ENCODE measurements at regions not wholly inside any gene's neighbourhood (a gene's known extent, or its start where the extent isn't known, plus 50 kb on each side); places are given as distances from the start of the nearest gene placed in this dataset.
A peak's percentile ranks its signal among the peaks of the same experiment; 100 is the strongest.

DNA sequence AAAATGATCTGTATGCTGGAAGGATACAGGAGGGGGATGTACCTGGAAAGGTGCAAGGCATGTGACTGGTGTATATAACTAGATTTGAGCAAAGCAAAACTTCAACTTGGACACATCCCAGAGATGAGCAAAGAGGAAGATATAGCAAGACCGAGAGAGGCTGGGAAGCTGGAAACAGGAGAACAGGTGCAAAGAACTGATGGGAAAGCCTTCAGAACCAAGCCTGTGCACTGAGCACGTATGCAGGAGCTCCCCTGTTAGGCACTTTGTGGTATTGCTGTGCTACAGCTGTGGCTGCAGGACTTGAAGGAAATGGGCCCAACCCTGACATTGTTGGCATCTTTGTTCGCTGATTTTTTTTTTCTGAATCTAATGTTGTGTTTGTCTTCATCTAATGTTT lies 120.7 kb upstream of the PWP1 start:
- ChIA-PET CTCF (no interaction called here), POLR2A (no interaction called here)
- no peak for TF ChIP-seq SP1 (IDR thresholded peaks at IDR 0.05)
- peak; percentile 37 for DNase-seq (ENCODE audit: extremely low spot score)

DNA sequence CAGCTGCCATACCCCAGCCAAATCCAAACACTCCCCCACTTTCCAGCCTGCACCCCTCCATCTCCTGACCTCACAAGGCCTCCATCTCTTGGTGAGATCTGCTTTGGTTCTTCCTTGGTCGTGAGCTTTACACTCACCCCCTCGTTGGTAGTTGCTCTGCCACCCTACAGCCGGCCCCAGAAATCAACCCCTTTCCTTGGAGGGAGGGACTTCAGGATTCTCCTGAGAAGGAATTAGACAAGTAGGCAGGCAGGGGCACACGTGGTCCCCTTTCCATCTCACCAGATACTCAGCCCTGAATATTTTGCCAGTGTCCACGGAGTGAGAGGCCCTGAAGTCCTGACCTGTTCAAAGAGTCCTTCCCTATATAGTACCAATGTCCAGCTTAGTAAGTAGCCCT lies 120.0 kb upstream of the PWP1 start:
- ChIA-PET POLR2A (no interaction called here), CTCF (no interaction called here)
- no peak for DNase-seq (ENCODE audit: extremely low spot score)
- TF ChIP-seq ARNT (IDR thresholded peaks at IDR 0.05) (no peak), LEF1 (IDR thresholded peaks at IDR 0.05; ENCODE audit: borderline replicate concordance) (no peak), NFRKB (IDR thresholded peaks at IDR 0.05) (no peak), CTBP1 (IDR thresholded peaks at IDR 0.05; ENCODE audit: borderline replicate concordance) (no peak)

DNA sequence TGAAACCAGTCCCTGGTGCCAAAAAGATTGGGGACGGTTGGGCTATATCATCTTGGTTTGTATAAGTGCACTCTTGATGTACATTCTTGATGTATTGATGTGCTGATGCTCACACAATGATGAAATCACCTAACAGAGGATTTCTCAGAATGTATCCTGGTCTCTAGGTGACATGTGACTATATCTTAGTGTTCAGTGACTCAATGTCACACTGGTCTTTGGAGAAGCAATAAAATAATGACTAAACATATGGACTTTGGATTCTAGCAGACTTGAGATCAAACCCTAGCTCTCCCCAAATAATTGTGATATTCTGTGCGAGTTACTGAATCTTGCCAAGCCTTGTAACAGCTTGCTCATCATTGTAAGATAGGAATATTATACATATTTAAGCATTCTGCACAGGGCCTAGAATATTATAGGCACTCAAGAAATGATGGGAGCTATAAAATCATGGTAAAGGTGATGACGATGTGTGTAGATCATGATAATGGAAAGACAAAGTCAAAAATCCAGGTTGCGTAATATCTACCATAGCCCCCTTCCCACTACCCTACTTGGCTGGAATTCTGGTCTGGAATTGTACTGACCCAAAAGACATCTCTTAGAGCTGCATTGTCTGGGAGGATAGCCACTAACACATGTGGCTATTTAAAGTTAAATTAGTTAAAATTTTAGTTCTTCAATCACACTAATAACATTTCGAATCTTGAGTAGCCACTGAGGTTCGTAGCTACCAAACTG lies 117.6 kb upstream of the PWP1 start:
- TF ChIP-seq, protein P1, sequence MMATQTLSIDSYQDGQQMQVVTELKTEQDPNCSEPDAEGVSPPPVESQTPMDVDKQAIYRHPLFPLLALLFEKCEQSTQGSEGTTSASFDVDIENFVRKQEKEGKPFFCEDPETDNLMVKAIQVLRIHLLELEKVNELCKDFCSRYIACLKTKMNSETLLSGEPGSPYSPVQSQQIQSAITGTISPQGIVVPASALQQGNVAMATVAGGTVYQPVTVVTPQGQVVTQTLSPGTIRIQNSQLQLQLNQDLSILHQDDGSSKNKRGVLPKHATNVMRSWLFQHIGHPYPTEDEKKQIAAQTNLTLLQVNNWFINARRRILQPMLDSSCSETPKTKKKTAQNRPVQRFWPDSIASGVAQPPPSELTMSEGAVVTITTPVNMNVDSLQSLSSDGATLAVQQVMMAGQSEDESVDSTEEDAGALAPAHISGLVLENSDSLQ (IDR thresholded peaks at IDR 0.05) = no peak
- TF ChIP-seq LEF1 (IDR thresholded peaks at IDR 0.05; ENCODE audit: borderline replicate concordance) (no peak), ZNF384 (IDR thresholded peaks at IDR 0.05) (no peak), FOXM1 (IDR thresholded peaks at IDR 0.05; ENCODE audit: borderline replicate concordance) (no peak), TARDBP (IDR thresholded peaks at IDR 0.05) (no peak)
- no peak for DNase-seq (ENCODE audit: extremely low spot score)
- ChIA-PET POLR2A (no interaction called here), CTCF (no interaction called here)

DNA sequence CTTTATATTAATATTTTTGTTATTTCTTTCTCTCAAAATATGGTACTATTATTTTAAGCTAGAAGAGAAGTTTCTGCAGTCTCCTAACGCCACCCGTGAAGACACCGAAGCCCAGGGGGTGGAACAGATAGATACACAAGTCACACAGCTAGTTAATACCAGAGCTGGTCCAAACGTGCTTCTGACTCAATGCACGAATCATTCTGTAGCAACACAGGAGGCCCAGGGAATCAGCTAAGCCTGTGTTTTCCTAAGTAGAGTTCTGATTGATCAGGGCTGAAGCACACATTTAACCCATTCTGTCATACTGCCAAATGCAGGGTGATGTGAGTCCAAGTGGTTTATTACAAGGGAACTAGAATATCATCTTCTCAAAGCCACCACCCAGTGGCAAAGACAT lies 116.9 kb upstream of the PWP1 start:
- DNase-seq (ENCODE audit: extremely low spot score) = no peak
- TF ChIP-seq LEF1 (IDR thresholded peaks at IDR 0.05; ENCODE audit: borderline replicate concordance) (no peak), L3MBTL2 (conservative IDR thresholded peaks at IDR 0.05) (no peak), TARDBP (IDR thresholded peaks at IDR 0.05) (no peak)
- CTCF ChIA-PET = no interaction called here
- POLR2A ChIA-PET = no interaction called here

DNA sequence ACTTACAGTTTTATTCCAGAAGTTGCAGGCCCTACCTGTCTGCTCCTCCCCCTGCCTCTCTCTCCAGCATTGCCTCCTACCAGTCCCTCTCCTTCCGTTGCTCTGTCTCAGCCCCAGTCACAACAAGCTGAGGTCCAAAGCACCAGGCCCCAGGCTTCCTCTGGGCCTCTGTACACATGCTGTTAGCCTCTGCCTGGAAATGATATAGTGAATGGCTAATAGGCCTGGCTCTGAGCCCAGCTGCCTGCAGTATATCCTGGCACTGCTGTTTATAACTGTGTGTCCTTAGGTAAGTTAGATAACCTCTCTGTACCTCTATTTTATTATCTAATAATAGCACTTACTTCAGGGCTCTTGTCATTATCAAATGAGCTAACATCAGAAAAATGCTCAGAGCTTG lies 114.9 kb upstream of the PWP1 start:
- ChIA-PET POLR2A (no interaction called here), CTCF (no interaction called here)
- TF ChIP-seq, protein P1 (IDR thresholded peaks at IDR 0.05) = no peak
- no peak for TF ChIP-seq L3MBTL2 (conservative IDR thresholded peaks at IDR 0.05)
- TF ChIP-seq SUZ12 (IDR thresholded peaks at IDR 0.05) = no peak
- no peak for TF ChIP-seq FOXA1 (IDR thresholded peaks at IDR 0.05)
- no peak for TF ChIP-seq ZNF384 (IDR thresholded peaks at IDR 0.05)
- TF ChIP-seq CTBP1 (IDR thresholded peaks at IDR 0.05; ENCODE audit: borderline replicate concordance) = no peak
- no peak for TF ChIP-seq BHLHE40 (IDR thresholded peaks at IDR 0.05; ENCODE audit: borderline replicate concordance)
- no peak for TF ChIP-seq LEF1 (IDR thresholded peaks at IDR 0.05; ENCODE audit: borderline replicate concordance)
- no peak for TF ChIP-seq ARNT (IDR thresholded peaks at IDR 0.05)
- TF ChIP-seq NFRKB (IDR thresholded peaks at IDR 0.05) = no peak
- TF ChIP-seq SP1 (IDR thresholded peaks at IDR 0.05) = no peak
- TF ChIP-seq FOXK2 (IDR thresholded peaks at IDR 0.05) = no peak
- no peak for TF ChIP-seq FOXM1 (IDR thresholded peaks at IDR 0.05; ENCODE audit: borderline replicate concordance)
- no peak for TF ChIP-seq ELF4 (IDR thresholded peaks at IDR 0.05)
- TF ChIP-seq TARDBP (IDR thresholded peaks at IDR 0.05) = no peak
- TF ChIP-seq HDGF (IDR thresholded peaks at IDR 0.05; ENCODE audit: borderline replicate concordance) = no peak
- no peak for DNase-seq (ENCODE audit: extremely low spot score)

DNA sequence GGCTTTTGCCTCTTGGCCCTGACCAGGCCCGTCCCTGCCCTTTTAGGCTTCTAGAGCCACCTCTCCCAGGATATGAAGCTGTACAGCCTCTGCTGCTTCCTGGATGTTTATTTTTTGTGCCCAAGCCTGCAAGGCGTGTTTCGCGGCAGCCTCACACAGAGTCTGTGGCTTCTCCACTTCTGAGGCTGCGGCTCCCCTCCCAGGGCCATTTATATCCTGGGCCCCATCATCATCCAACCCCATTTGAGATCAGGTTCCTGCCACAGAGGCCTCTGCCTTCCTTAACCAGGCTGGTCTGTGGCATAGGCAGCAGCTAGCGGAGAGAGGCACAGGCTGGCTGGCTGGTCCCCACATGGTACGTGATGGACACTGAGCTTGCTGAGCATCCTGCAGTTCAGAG lies 114.1 kb upstream of the PWP1 start:
- DNase-seq (ENCODE audit: extremely low spot score) = no peak
- ChIA-PET POLR2A (no interaction called here), CTCF (interaction anchor here (0.8 kb wide), 1 partner anchor 37 kb away, joined by 3 read pairs; no protein-coding TSS in a partner anchor)
- no peak for TF ChIP-seq FOXA1 (IDR thresholded peaks at IDR 0.05)

DNA sequence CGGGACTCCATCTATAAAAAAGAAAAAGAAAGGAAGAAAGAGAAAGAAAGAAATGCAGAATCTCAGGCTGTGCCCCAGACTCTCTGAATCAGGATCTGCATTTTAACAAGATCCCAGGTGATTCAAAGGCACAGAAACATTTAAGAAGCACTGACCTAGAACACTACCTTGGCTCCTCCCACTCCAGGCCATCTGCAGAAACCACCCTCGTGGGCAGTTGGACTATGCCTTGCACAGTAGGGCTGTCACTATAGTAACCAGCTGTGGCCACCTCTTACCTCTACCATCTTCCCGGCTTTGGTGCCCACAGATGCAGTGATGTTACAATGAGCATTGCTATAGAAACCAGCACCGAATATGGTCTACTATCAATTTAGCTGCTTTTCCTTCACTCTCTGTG lies 110.9 kb upstream of the PWP1 start:
- no peak for DNase-seq (ENCODE audit: extremely low spot score)
- ChIA-PET CTCF (no interaction called here), POLR2A (no interaction called here)
- TF ChIP-seq, protein P1 (IDR thresholded peaks at IDR 0.05) = no peak
- TF ChIP-seq BHLHE40 (IDR thresholded peaks at IDR 0.05; ENCODE audit: borderline replicate concordance) = no peak
- TF ChIP-seq LEF1 (IDR thresholded peaks at IDR 0.05; ENCODE audit: borderline replicate concordance) = no peak
- TF ChIP-seq SUZ12 (IDR thresholded peaks at IDR 0.05) = no peak
- TF ChIP-seq ZNF384 (IDR thresholded peaks at IDR 0.05) = no peak
- TF ChIP-seq L3MBTL2 (conservative IDR thresholded peaks at IDR 0.05) = no peak
- no peak for TF ChIP-seq FOXA1 (IDR thresholded peaks at IDR 0.05)
- TF ChIP-seq CTBP1 (IDR thresholded peaks at IDR 0.05; ENCODE audit: borderline replicate concordance) = no peak
- no peak for TF ChIP-seq SP1 (IDR thresholded peaks at IDR 0.05)
- TF ChIP-seq TARDBP (IDR thresholded peaks at IDR 0.05) = no peak
- TF ChIP-seq NFRKB (IDR thresholded peaks at IDR 0.05) = no peak
- TF ChIP-seq HDGF (IDR thresholded peaks at IDR 0.05; ENCODE audit: borderline replicate concordance) = no peak
- no peak for TF ChIP-seq ARNT (IDR thresholded peaks at IDR 0.05)
- no peak for TF ChIP-seq FOXK2 (IDR thresholded peaks at IDR 0.05)
- no peak for TF ChIP-seq FOXM1 (IDR thresholded peaks at IDR 0.05; ENCODE audit: borderline replicate concordance)
